ENCODE measurements at regions not wholly inside any gene's neighbourhood (a gene's known extent, or its start where the extent isn't known, plus 50 kb on each side); places are given as distances from the start of the nearest gene placed in this dataset.

DNA sequence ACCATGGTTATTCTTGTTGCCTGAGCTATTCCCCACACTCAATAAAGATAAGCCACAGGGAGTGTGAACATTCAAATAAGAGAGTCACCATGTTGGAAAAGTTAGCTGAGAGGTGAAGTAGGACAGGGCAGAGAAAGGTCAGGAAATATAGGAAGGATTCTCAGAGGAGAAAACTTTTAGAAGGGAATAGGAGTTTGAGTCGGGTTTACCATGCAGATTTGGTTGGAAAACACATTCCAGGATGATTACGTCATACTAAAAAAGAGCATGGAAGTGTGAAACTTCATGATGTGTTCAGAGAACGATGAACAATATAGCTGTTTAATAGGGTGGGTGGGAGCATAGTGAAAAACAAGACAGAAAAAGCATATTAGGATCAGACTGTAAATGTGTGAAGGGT is 1125.3 kb upstream of the ADGRL2 start:
- TF ChIP-seq, protein P1, sequence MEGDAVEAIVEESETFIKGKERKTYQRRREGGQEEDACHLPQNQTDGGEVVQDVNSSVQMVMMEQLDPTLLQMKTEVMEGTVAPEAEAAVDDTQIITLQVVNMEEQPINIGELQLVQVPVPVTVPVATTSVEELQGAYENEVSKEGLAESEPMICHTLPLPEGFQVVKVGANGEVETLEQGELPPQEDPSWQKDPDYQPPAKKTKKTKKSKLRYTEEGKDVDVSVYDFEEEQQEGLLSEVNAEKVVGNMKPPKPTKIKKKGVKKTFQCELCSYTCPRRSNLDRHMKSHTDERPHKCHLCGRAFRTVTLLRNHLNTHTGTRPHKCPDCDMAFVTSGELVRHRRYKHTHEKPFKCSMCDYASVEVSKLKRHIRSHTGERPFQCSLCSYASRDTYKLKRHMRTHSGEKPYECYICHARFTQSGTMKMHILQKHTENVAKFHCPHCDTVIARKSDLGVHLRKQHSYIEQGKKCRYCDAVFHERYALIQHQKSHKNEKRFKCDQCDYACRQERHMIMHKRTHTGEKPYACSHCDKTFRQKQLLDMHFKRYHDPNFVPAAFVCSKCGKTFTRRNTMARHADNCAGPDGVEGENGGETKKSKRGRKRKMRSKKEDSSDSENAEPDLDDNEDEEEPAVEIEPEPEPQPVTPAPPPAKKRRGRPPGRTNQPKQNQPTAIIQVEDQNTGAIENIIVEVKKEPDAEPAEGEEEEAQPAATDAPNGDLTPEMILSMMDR (IDR thresholded peaks at IDR 0.05; ENCODE audit: extremely low read depth, missing control alignments): no peak
- no peak for DNase-seq (ENCODE audit: low spot score)

DNA sequence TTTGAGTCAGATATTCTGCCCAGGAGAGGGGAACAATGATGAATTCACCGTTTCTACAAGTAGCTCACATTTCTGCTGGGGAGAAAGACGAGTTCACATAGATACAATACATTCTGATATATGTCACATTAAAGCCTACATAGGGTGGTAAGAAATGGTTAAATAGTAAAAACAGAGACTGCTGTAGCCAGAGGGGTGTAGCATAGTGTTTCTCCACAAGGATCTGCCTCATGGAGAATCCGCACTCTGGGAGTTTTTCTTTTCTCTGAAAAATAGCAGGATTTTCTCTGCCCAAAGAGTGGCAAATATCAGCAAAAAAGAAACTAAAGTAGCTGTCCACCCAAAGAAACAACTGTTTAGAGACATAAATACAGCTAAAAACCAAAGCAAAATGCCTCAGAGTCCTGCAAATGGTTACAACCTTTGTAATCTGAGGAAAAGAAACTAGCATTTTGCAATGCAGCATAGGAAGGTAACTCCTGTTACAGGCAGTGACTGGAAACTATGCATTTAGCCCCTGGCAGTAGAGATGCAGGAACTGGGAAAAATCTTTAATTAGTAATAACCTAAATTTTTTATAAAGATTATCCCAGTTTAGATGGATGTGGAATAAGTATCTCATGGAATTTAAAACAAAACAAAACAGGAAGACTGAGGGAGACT is 1126.7 kb upstream of the ADGRL2 start:
- DNase-seq (ENCODE audit: low spot score): no peak
- TF ChIP-seq, protein P1 (IDR thresholded peaks at IDR 0.05; ENCODE audit: extremely low read depth, missing control alignments): no peak

- TF ChIP-seq, protein P1 (IDR thresholded peaks at IDR 0.05; ENCODE audit: extremely low read depth, missing control alignments): no peak
- DNase-seq (ENCODE audit: low spot score): no peak
These were observed 1132.4 kb upstream of the ADGRL2 start for GRCh38 chr1:80668372-80668771.

- TF ChIP-seq, protein P1 (IDR thresholded peaks at IDR 0.05; ENCODE audit: extremely low read depth, missing control alignments): no peak
- no peak for DNase-seq (ENCODE audit: low spot score)
These were observed 1134.7 kb upstream of the ADGRL2 start for GRCh38 chr1:80666073-80666472.

DNA sequence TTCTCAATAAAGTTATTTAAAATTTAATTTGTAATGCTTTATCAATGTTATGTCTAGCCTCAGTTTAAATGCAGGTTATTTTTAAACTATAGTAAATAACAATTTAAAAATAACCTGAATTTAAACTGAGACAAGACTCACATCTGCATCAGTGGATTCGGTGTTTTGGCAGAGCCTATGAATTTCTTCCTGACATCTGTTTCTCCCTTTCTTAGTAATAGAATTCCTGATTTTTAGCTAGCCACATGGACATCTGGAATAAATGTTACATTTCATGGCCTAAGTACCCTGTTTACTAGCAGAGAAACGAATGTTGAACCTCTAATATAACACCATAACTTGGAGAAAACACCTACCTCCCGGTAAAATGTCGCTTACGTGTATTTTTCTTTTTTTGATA is 1141.6 kb upstream of the ADGRL2 start:
- DNase-seq (ENCODE audit: low spot score): no peak
- TF ChIP-seq, protein P1 (IDR thresholded peaks at IDR 0.05; ENCODE audit: extremely low read depth, missing control alignments): no peak

DNA sequence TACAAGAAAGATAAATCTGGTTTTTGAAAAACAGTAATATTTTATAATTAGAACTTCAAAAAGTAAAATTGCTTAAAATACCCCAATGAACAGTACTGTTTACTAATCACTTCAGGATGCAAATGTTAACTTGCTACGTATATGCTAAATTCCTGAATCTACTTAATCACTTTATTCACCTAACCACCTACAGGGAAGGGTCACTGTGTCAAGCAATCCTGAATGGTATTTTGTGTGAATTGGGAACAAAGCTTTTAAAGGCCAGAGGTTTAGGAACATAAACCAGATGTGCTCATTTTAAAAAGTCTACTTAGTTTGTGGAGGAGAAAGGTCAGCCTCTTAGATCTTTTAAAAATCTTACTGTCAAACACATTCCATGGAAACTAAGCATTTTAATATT is 1143.0 kb upstream of the ADGRL2 start:
- TF ChIP-seq, protein P1 (IDR thresholded peaks at IDR 0.05; ENCODE audit: extremely low read depth, missing control alignments): no peak
- no peak for DNase-seq (ENCODE audit: low spot score)

- no peak for DNase-seq (ENCODE audit: low spot score)
- TF ChIP-seq, protein P1 (IDR thresholded peaks at IDR 0.05; ENCODE audit: extremely low read depth, missing control alignments): no peak
These were observed 1143.6 kb upstream of the ADGRL2 start for GRCh38 chr1:80657044-80657643.
